Transverse colon (tissue), 4 donors: ENCODE measurements at regions not wholly inside any gene's neighbourhood (a gene's known extent, or its start where the extent isn't known, plus 50 kb on each side); places are given as distances from the start of the nearest gene placed in this dataset.

Experiments used
- POLR2A ChIP-seq: fragments of 450-650 bp; IDR thresholded peaks from one replicate; pipeline ENCODE4 v1.6.1; 2016; ENCODE audit warnings: antibody characterized with exemption, mild to moderate bottlenecking, moderate library complexity
- POLR2AphosphoS5 ChIP-seq, 3 donors: sonication (generic); formaldehyde crosslinking; IDR thresholded peaks; one replicate each; pipeline ENCODE4 v1.6.1; 2016; ENCODE audit warnings: antibody characterized with exemption in 3 of 3
- TF ChIP-seq, protein P1 (sequence below), 5 experiments: fragments of 200-600 bp in 3 of 5; fragments of 450-650 bp in 2 of 5; sonication (generic) in 3 of 5; IDR thresholded peaks; 1 replicate in 2 of 5; 2 replicates in 3 of 5; pipeline ENCODE4 v1.5.1; 2016 to 2017; ENCODE audit warnings: antibody characterized with exemption in 5 of 5, inconsistent platforms in 3 of 5, mild to moderate bottlenecking in 2 of 5, moderate library complexity in 1 of 5

DNA sequence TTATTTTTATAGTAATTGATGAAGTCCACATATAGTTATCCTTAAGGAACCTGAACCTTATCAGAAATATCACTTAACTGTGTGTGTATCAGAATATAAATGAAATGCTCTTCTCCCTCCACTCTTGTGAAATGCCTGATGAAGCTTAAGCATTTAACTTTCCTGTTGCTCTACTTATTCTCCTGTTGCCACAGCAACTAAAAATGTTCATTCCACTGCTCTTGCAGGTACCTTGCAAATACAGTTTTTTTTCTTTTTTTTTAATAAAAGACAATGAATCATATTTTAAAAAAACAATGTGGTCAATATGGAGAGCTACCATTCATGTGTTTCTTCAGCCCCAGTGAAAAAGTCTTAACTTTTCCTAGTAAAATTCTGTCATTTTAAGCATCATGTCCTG lies 210.3 kb downstream of the RFPL4B start:
- TF ChIP-seq, protein P1, sequence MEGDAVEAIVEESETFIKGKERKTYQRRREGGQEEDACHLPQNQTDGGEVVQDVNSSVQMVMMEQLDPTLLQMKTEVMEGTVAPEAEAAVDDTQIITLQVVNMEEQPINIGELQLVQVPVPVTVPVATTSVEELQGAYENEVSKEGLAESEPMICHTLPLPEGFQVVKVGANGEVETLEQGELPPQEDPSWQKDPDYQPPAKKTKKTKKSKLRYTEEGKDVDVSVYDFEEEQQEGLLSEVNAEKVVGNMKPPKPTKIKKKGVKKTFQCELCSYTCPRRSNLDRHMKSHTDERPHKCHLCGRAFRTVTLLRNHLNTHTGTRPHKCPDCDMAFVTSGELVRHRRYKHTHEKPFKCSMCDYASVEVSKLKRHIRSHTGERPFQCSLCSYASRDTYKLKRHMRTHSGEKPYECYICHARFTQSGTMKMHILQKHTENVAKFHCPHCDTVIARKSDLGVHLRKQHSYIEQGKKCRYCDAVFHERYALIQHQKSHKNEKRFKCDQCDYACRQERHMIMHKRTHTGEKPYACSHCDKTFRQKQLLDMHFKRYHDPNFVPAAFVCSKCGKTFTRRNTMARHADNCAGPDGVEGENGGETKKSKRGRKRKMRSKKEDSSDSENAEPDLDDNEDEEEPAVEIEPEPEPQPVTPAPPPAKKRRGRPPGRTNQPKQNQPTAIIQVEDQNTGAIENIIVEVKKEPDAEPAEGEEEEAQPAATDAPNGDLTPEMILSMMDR (IDR thresholded peaks at IDR 0.05): no peak
- TF ChIP-seq POLR2AphosphoS5 (IDR thresholded peaks at IDR 0.05) (no peak), POLR2A (no peak)
